T-cell (primary cell): ENCODE measurements at regions not wholly inside any gene's neighbourhood (a gene's known extent, or its start where the extent isn't known, plus 50 kb on each side); places are given as distances from the start of the nearest gene placed in this dataset.

ENCODE experiments used
- ATAC-seq, 4 experiments: fragments of 200-7000 bp in 3 of 4; fragments of 150-1000 bp in 1 of 4; cut with Tn5 transposase; replicated peaks in 1 of 4; 1 replicate in 3 of 4; 2 replicates in 1 of 4; pipeline ENCODE4 v1.10.0; 2021; ENCODE audit warnings: moderate library complexity in 3 of 4, mild to moderate bottlenecking in 2 of 4, moderate number of reproducible peaks in 1 of 4
- CTCF ChIA-PET, 2 donors: fragments of 300-600 bp; sonication (Branson Sonifier 250); formaldehyde crosslinking; loops; one replicate each; lab custom pipeline; 2022; ENCODE audit warnings: antibody characterized with exemption in 2 of 2; lab: Charles Lee
- POLR2A ChIA-PET, 2 donors: fragments of 300-600 bp; sonication (Branson Sonifier 250); formaldehyde crosslinking; loops; one replicate each; lab custom pipeline; 2022; ENCODE audit warnings: antibody characterized with exemption in 2 of 2; lab: Charles Lee
- DNase-seq, 35 experiments: peaks; one replicate each; pipeline versions ENCODE4 v3.0.0 to v3.0.0-alpha.2; 2013 to 2023
- H3K27ac ChIP-seq: one replicate; pipeline ENCODE4 v1.5.1; 2013; ENCODE audit warnings: low read length
- H3K27me3 ChIP-seq, 2 experiments: replicated peaks in 1 of 2; 1 replicate in 1 of 2; 2 replicates in 1 of 2; pipeline versions ENCODE4 v1.6.1 to v1.7.0; 2013; ENCODE audit warnings: low read length in 1 of 2, mixed read lengths in 1 of 2; ENCODE audit not compliant: control insufficient read depth in 2 of 2, insufficient read depth in 2 of 2; ENCODE audit errors: extremely low read depth in 1 of 2
- H3K36me3 ChIP-seq, 2 donors: 1 replicate in 1 of 2; 2 replicates in 1 of 2; pipeline versions ENCODE4 v1.6.1 to v1.7.0; 2013; ENCODE audit warnings: low read length in 1 of 2; ENCODE audit not compliant: control insufficient read depth in 2 of 2, insufficient read depth in 1 of 2; ENCODE audit errors: extremely low read depth in 1 of 2
- H3K4me1 ChIP-seq, 2 experiments: 1 replicate in 1 of 2; 2 replicates in 1 of 2; pipeline versions ENCODE4 v1.6.1 to v1.7.0; 2013; ENCODE audit warnings: low read length in 2 of 2, mixed read lengths in 1 of 2; ENCODE audit not compliant: insufficient read depth in 2 of 2, control insufficient read depth in 1 of 2; ENCODE audit errors: extremely low read depth in 1 of 2
- H3K4me3 ChIP-seq, 2 donors: 1 replicate in 1 of 2; 2 replicates in 1 of 2; pipeline versions ENCODE4 v1.5.1 to v1.7.0; 2013; ENCODE audit warnings: mild to moderate bottlenecking in 2 of 2, low read length in 1 of 2, moderate library complexity in 1 of 2; ENCODE audit not compliant: control insufficient read depth in 1 of 2; ENCODE audit errors: extremely low read depth in 1 of 2
- H3K9me3 ChIP-seq: 2 replicates; pipeline ENCODE4 v1.7.0; 2013
- H3K27ac Mint-ChIP-seq, 2 donors: one replicate each; pipeline ENCODE4 v1.8.0; 2020 to 2021; ENCODE audit warnings: mild to moderate bottlenecking in 2 of 2, mixed read lengths in 2 of 2
- H3K27me3 Mint-ChIP-seq, 2 donors: one replicate each; pipeline ENCODE4 v1.8.0; 2021 to 2022; ENCODE audit warnings: mixed read lengths in 2 of 2
- H3K36me3 Mint-ChIP-seq: one replicate; pipeline ENCODE4 v1.8.0; 2021; ENCODE audit warnings: mixed read lengths
- H3K4me1 Mint-ChIP-seq, 3 donors: one replicate each; pipeline ENCODE4 v1.8.0; 2020 to 2022; ENCODE audit warnings: mixed read lengths in 3 of 3, mild to moderate bottlenecking in 1 of 3
- H3K4me3 Mint-ChIP-seq, 3 donors: one replicate each; pipeline ENCODE4 v1.8.0; 2020 to 2022; ENCODE audit warnings: mild to moderate bottlenecking in 3 of 3, mixed read lengths in 3 of 3, moderate library complexity in 3 of 3
- H3K9me3 Mint-ChIP-seq, 3 donors: one replicate each; pipeline ENCODE4 v1.8.0; 2020 to 2022; ENCODE audit warnings: mixed read lengths in 3 of 3
- WGBS: methylation state at CpG from one replicate; pipeline ENCODE4 v1.1.5; 2013; ENCODE audit warnings: missing lambda C conversion rate; ENCODE audit not compliant: insufficient coverage; 5-methylcytosine and 5-hydroxymethylcytosine counted together

- DNase-seq, result no peak
- Histone ChIP-seq H3K4me3 (no peak overlapping the region), H3K4me1 (no peaks in the 10 kb centered on the region), H3K9me3 (no peaks in the 10 kb centered on the region), H3K36me3 (no peaks in the 10 kb centered on the region), H3K27ac (no peak overlapping the region), H3K27me3 (peaks cover 0 to 12% of the 10 kb centered on the region in 2 experiments)
- Mint-ChIP-seq H3K36me3 (no peaks in the 10 kb centered on the region), H3K9me3 (no peaks in the 10 kb centered on the region), H3K4me1 (no peaks in the 10 kb centered on the region), H3K27me3 (peaks cover 0 to 14% of the 10 kb centered on the region in 2 donors), H3K27ac (no peak overlapping the region), H3K4me3 (no peak overlapping the region)
- ChIA-PET POLR2A (no interaction called here), CTCF (no interaction called here)
- no peak for ATAC-seq
- 80% methylated on average over 22 of the region's 31 CpGs for WGBS
Observed at GRCh38 chr17:79154951-79155585, 80.4 kb downstream of the ENGASE start.

- ATAC-seq (no peak), DNase-seq (no peak)
- Histone ChIP-seq H3K27ac (no peak overlapping the region), H3K9me3 (no peaks in the 10 kb centered on the region), H3K4me1 (no peaks in the 10 kb centered on the region), H3K27me3 (peaks cover 0 to 16% of the 10 kb centered on the region in 2 experiments), H3K36me3 (no peaks in the 10 kb centered on the region), H3K4me3 (no peak overlapping the region)
- H3K27ac Mint-ChIP-seq, result no peak overlapping the region
- no peaks in the 10 kb centered on the region for H3K4me1 Mint-ChIP-seq
- 60% methylated on average over 12 of the region's 14 CpGs for WGBS
- H3K36me3 Mint-ChIP-seq, result no peaks in the 10 kb centered on the region
- no peak overlapping the region for H3K4me3 Mint-ChIP-seq
- no peaks in the 10 kb centered on the region for H3K9me3 Mint-ChIP-seq
- H3K27me3 Mint-ChIP-seq, result peaks cover 0 to 14% of the 10 kb centered on the region in 2 donors
- POLR2A ChIA-PET, result no interaction called here
- CTCF ChIA-PET, result no interaction called here
Observed at GRCh38 chr17:79154446-79154845, 79.8 kb downstream of the ENGASE start.

DNA sequence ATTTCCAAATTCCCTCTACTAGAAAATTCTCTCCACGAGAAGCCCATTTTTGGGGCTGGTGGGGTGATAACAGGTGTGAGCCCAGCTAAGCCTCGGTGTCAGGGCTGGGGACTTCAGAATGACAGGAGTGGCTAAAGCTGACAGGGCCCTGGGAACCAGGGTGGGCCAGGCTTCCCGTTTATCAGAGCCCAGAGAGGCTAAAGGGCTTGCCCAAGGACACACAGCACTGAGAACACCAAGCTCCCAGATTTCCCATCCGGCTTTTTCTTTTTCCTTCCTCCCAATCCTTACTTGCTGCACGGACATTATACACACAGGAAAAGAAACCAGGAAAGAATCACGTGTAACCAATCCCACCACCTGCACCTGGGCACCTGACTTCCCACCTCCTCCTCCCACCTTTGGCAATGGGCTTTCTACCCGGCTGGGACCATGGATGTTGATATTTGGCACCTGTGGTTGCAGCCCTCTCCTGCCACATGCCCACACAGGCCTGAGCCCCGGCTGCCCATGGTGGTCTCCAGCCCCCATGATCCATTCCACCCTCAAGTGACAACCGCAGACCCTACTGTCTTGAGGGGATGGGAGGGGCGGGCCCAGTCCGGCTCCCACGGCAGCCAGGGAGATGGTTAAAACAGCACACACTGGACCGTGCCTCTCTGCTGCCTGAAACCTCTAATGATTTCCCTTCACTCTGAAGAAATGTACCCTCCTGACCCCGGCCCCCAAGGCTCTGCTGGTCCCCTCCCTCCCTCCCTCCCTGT is 78.9 kb downstream of the ENGASE start:
- no peaks in the 10 kb centered on the region for H3K36me3 Mint-ChIP-seq
- Histone ChIP-seq H3K4me3 (no peak overlapping the region), H3K36me3 (no peaks in the 10 kb centered on the region), H3K4me1 (no peaks in the 10 kb centered on the region), H3K27me3 (peaks cover 0 to 21% of the 10 kb centered on the region in 2 experiments), H3K27ac (no peak overlapping the region), H3K9me3 (no peaks in the 10 kb centered on the region)
- H3K9me3 Mint-ChIP-seq, result no peaks in the 10 kb centered on the region
- no peak overlapping the region for H3K4me3 Mint-ChIP-seq
- DNase-seq, result no peak
- peaks cover 3 to 17% of the 10 kb centered on the region in 2 donors for H3K27me3 Mint-ChIP-seq
- no peak overlapping the region for H3K27ac Mint-ChIP-seq
- no peak for ATAC-seq
- ChIA-PET CTCF (interaction anchor here in 1 of 2 donors (0.6 kb wide), 1 partner anchor 1837 kb away, joined by 5 read pairs; no protein-coding TSS in a partner anchor), POLR2A (no interaction called here)
- H3K4me1 Mint-ChIP-seq, result no peaks in the 10 kb centered on the region
- 56% methylated on average over 9 of the region's 14 CpGs for WGBS

DNA sequence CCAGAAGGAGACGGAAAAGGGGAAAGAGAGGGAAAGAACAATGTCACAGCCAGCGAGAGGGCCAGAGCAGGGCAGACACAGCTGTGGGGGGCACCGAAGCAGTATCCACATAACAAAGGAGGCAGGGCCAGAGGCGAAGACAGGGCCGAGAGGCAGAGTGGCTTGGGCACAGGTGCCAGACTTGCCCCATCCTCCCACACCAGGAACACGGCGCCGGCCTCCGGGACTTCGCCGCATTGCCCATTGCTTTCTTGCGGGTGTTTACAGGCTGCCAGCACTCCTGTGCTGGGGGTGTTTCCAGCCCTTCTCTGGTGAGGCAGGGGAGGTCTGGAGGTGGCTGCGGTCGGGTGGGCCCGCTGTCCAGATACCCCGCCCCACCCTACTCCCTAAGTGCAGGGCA is 78.0 kb downstream of the ENGASE start:
- H3K36me3 Mint-ChIP-seq, result no peaks in the 10 kb centered on the region
- no peak overlapping the region for H3K27ac Mint-ChIP-seq
- Histone ChIP-seq H3K4me3 (no peak overlapping the region), H3K9me3 (no peaks in the 10 kb centered on the region), H3K27me3 (peaks cover 0 to 30% of the 10 kb centered on the region in 2 experiments), H3K36me3 (no peaks in the 10 kb centered on the region), H3K4me1 (no peaks in the 10 kb centered on the region), H3K27ac (no peak overlapping the region)
- peaks cover 3 to 17% of the 10 kb centered on the region in 2 donors for H3K27me3 Mint-ChIP-seq
- H3K4me3 Mint-ChIP-seq, result no peak overlapping the region
- ChIA-PET CTCF (interaction anchor here in 1 of 2 donors (0.6 kb wide), 1 partner anchor 1838 kb away, joined by 5 read pairs; no protein-coding TSS in a partner anchor), POLR2A (no interaction called here)
- no peaks in the 10 kb centered on the region for H3K4me1 Mint-ChIP-seq
- no peaks in the 10 kb centered on the region for H3K9me3 Mint-ChIP-seq
- ATAC-seq, result no peak
- DNase-seq, result no peak
- 66% methylated on average over 7 of the region's 16 CpGs for WGBS

DNA sequence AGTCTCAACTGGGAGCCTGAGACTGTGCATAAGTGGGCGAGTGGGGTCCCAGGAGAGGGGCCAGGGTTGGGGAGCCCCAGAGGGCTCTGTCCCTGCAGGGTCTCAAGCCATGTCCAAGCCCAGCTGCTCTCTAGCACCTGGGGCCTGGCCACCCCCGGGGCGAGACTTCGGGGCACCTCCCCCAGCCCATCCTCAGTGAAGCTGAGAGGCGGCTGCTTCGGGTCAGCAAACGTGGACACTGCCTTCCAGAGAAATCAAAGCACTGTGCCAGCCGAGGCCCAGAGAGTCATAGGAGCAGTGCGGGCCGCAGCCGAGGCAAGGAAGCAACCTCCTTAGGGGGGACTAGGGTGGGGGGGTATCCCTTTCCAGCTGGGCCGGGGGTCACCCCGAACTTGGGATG is 77.5 kb downstream of the ENGASE start:
- CTCF ChIA-PET, result no interaction called here
- WGBS, result 44% methylated on average over 10 of the region's 13 CpGs
- no peak overlapping the region for H3K27ac Mint-ChIP-seq

GRCh38 chr17:79150799-79151198 is 76.2 kb downstream of the ENGASE start:
- peaks cover 3 to 22% of the 10 kb centered on the region in 2 donors for H3K27me3 Mint-ChIP-seq
- ChIA-PET CTCF (no interaction called here), POLR2A (no interaction called here)
- Histone ChIP-seq H3K4me1 (no peaks in the 10 kb centered on the region), H3K36me3 (no peaks in the 10 kb centered on the region), H3K27me3 (peaks cover 0 to 39% of the 10 kb centered on the region in 2 experiments), H3K27ac (no peak overlapping the region), H3K4me3 (no peak overlapping the region), H3K9me3 (no peaks in the 10 kb centered on the region)
- ATAC-seq, result no peak
- no peaks in the 10 kb centered on the region for H3K36me3 Mint-ChIP-seq
- WGBS, result 82% methylated on average over 19 of the region's 19 CpGs
- no peak for DNase-seq
- no peak overlapping the region for H3K27ac Mint-ChIP-seq
- no peaks in the 10 kb centered on the region for H3K9me3 Mint-ChIP-seq
- no peaks in the 10 kb centered on the region for H3K4me1 Mint-ChIP-seq
- no peak overlapping the region for H3K4me3 Mint-ChIP-seq

More for the DNA sequence above, 77.5 kb downstream of the ENGASE start:
- H3K36me3 Mint-ChIP-seq, result no peaks in the 10 kb centered on the region
- Histone ChIP-seq H3K27me3 (peaks cover 0 to 31% of the 10 kb centered on the region in 2 experiments), H3K36me3 (no peaks in the 10 kb centered on the region), H3K27ac (no peak overlapping the region), H3K4me3 (no peak overlapping the region), H3K9me3 (no peaks in the 10 kb centered on the region), H3K4me1 (no peaks in the 10 kb centered on the region)
- H3K4me3 Mint-ChIP-seq, result no peak overlapping the region
- no peak for ATAC-seq
- H3K27me3 Mint-ChIP-seq, result peaks cover 3 to 20% of the 10 kb centered on the region in 2 donors
- H3K9me3 Mint-ChIP-seq, result no peaks in the 10 kb centered on the region
- H3K4me1 Mint-ChIP-seq, result no peaks in the 10 kb centered on the region
- no peak for DNase-seq
- POLR2A ChIA-PET, result no interaction called here
